SK-N-SH treated with all-trans-retinoic acid at 6 μM for 48 hours (cell line): ENCODE measurements at regions not wholly inside any gene's neighbourhood (a gene's known extent, or its start where the extent isn't known, plus 50 kb on each side); places are given as distances from the start of the nearest gene placed in this dataset.
"Not testable (repeated sequence)": the region's sequence is repeated elsewhere in the genome, so short reads cannot be mapped to it uniquely, and the experiment has no call there.

Experiments used
- ATAC-seq: fragments of 200-7000 bp; cut with Tn5 transposase; 3 replicates; pipeline ENCODE4 v1.9.1; 2020; ENCODE audit warnings: mild to moderate bottlenecking, moderate library complexity
- ARNTL ChIP-seq: fragments of 450-650 bp; formaldehyde crosslinking; IDR thresholded peaks from 2 replicates; pipeline ENCODE4 v1.5.0; 2020; ENCODE audit warnings: low read depth, mild to moderate bottlenecking, moderate library complexity, borderline replicate concordance
- BACH2 ChIP-seq: fragments of 250-450 bp; sonication (Bioruptor Pico); IDR thresholded peaks from 2 replicates; pipeline ENCODE4 v1.9.0; 2021; ENCODE audit warnings: mild to moderate bottlenecking, borderline replicate concordance
- CREB5 ChIP-seq: fragments of 250-450 bp; sonication (Bioruptor Pico); IDR thresholded peaks from 2 replicates; pipeline ENCODE4 v1.5.1; 2020; ENCODE audit warnings: low read depth, mild to moderate bottlenecking, moderate library complexity
- CSDC2 ChIP-seq: fragments of 250-450 bp; sonication (Bioruptor Pico); IDR thresholded peaks from 2 replicates; pipeline ENCODE4 v1.5.0; 2020; ENCODE audit warnings: mild to moderate bottlenecking, moderate library complexity
- CSRNP3 ChIP-seq: fragments of 250-450 bp; sonication (Bioruptor Pico); IDR thresholded peaks from 2 replicates; pipeline ENCODE4 v1.5.1; 2021; ENCODE audit warnings: mild to moderate bottlenecking, moderate library complexity
- ESRRG ChIP-seq: fragments of 250-450 bp; sonication (Bioruptor Pico); IDR thresholded peaks from 2 replicates; pipeline ENCODE4 v1.6.1; 2021; ENCODE audit warnings: mild to moderate bottlenecking
- GLIS3 ChIP-seq: fragments of 250-450 bp; sonication (Bioruptor Pico); IDR thresholded peaks from 2 replicates; pipeline ENCODE4 v1.5.0; 2020; ENCODE audit warnings: mild to moderate bottlenecking, moderate library complexity
- ISL1 ChIP-seq: fragments of 250-450 bp; sonication (Bioruptor Pico); IDR thresholded peaks from 2 replicates; pipeline ENCODE4 v2.1.2; 2022; ENCODE audit warnings: mild to moderate bottlenecking, moderate library complexity
- OSR1 ChIP-seq: fragments of 250-450 bp; sonication (Bioruptor Pico); IDR thresholded peaks from 2 replicates; pipeline ENCODE4 v1.8.0; 2022; ENCODE audit warnings: moderate library complexity, mild to moderate bottlenecking, inconsistent platforms
- POU6F1 ChIP-seq: fragments of 250-450 bp; sonication (Bioruptor Pico); IDR thresholded peaks from 2 replicates; pipeline ENCODE4 v1.8.0; 2021; ENCODE audit warnings: low read depth, mild to moderate bottlenecking, moderate library complexity, borderline replicate concordance
- PPARA ChIP-seq: fragments of 250-450 bp; sonication (Bioruptor Pico); IDR thresholded peaks from 2 replicates; pipeline ENCODE4 v1.5.0; 2020; ENCODE audit warnings: mild to moderate bottlenecking, borderline replicate concordance
- RARB ChIP-seq: fragments of 250-450 bp; sonication (Bioruptor Pico); IDR thresholded peaks from 2 replicates; pipeline ENCODE4 v1.8.0; 2021; ENCODE audit warnings: mild to moderate bottlenecking, moderate library complexity
- SNAI2 ChIP-seq: fragments of 250-450 bp; sonication (Bioruptor Pico); IDR thresholded peaks from 2 replicates; pipeline ENCODE4 v1.5.0; 2020; ENCODE audit warnings: mild to moderate bottlenecking, moderate library complexity
- TCF4 ChIP-seq: fragments of 250-450 bp; sonication (Bioruptor Pico); IDR thresholded peaks from 2 replicates; pipeline ENCODE4 v1.8.0; 2021; ENCODE audit warnings: mild to moderate bottlenecking, moderate library complexity, borderline replicate concordance
- TOX ChIP-seq: fragments of 250-450 bp; sonication (Bioruptor Pico); IDR thresholded peaks from 2 replicates; pipeline ENCODE4 v1.8.0; 2021; ENCODE audit warnings: mild to moderate bottlenecking, moderate library complexity, borderline replicate concordance
- TSHZ2 ChIP-seq: fragments of 250-450 bp; sonication (Bioruptor Pico); IDR thresholded peaks from 2 replicates; pipeline ENCODE4 v1.5.0; 2020; ENCODE audit warnings: mild to moderate bottlenecking, moderate library complexity
- ZC3H10 ChIP-seq: fragments of 250-450 bp; sonication (Bioruptor Pico); IDR thresholded peaks from 2 replicates; pipeline ENCODE4 v1.5.1; 2021; ENCODE audit warnings: mild to moderate bottlenecking, moderate library complexity
- ZFP3 ChIP-seq: fragments of 250-450 bp; sonication (Bioruptor Pico); IDR thresholded peaks from 2 replicates; pipeline ENCODE4 v1.5.0; 2020; ENCODE audit warnings: mild to moderate bottlenecking, moderate library complexity
- ZNF565 ChIP-seq: fragments of 450-650 bp; formaldehyde crosslinking; conservative IDR thresholded peaks from 2 replicates; pipeline ENCODE4 v1.5.0; 2020; ENCODE audit warnings: low read depth, mild to moderate bottlenecking, moderate library complexity
- ZNF70 ChIP-seq: fragments of 450-650 bp; formaldehyde crosslinking; IDR thresholded peaks from 2 replicates; pipeline ENCODE4 v1.5.0; 2020; ENCODE audit warnings: mild to moderate bottlenecking, moderate library complexity
- ZNF8 ChIP-seq: fragments of 450-650 bp; formaldehyde crosslinking; IDR thresholded peaks from 2 replicates; pipeline ENCODE4 v1.5.0; 2020; ENCODE audit warnings: mild to moderate bottlenecking, moderate library complexity

GRCh38 chr2:37773371-37774130 is 102.1 kb upstream of the CDC42EP3 start:
- no peak for ATAC-seq
- TF ChIP-seq CREB5 (CRISPR knock-in tag) = no peak
- no peak for TF ChIP-seq TOX (CRISPR knock-in tag)
- no peak for TF ChIP-seq BACH2 (CRISPR knock-in tag)
- TF ChIP-seq CSRNP3 (CRISPR knock-in tag) = no peak
- TF ChIP-seq POU6F1 = no peak
- no peak for TF ChIP-seq PPARA (CRISPR knock-in tag)
- TF ChIP-seq SNAI2 (CRISPR knock-in tag) = no peak
- no peak for TF ChIP-seq ZFP3
- no peak for TF ChIP-seq RARB
- no peak for TF ChIP-seq TCF4 (CRISPR knock-in tag)
- TF ChIP-seq TSHZ2 (CRISPR knock-in tag) = no peak
- TF ChIP-seq ARNTL = no peak
- TF ChIP-seq ZNF8 = no peak
- TF ChIP-seq GLIS3 (CRISPR knock-in tag) = no peak
- no peak for TF ChIP-seq ZNF565 (CRISPR knock-in tag)
- no peak for TF ChIP-seq ISL1
- no peak for TF ChIP-seq CSDC2 (CRISPR knock-in tag)
- TF ChIP-seq ESRRG (CRISPR knock-in tag) = no peak
- TF ChIP-seq ZC3H10 (CRISPR knock-in tag) = no peak
- no peak for TF ChIP-seq ZNF70 (CRISPR knock-in tag)

GRCh38 chr2:37774171-37774944 is 102.9 kb upstream of the CDC42EP3 start:
- not testable (repeated sequence) for ATAC-seq

- ATAC-seq = no peak
- TF ChIP-seq OSR1 (CRISPR knock-in tag) = no peak
- TF ChIP-seq ISL1 = 0 out of 2 replicates have a peak, but pooled peaks have one; percentile 9
- TF ChIP-seq, all 23 proteins: peak for 1
Measured at GRCh38 chr2:37774976-37775907, 103.8 kb upstream of the CDC42EP3 start.
